GM21447 (cell line): ENCODE measurements at regions not wholly inside any gene's neighbourhood (a gene's known extent, or its start where the extent isn't known, plus 50 kb on each side); places are given as distances from the start of the nearest gene placed in this dataset.

Experiments
- ATAC-seq: cut with Tn5 transposase; IDR thresholded peaks from one replicate; pipeline ENCODE4 v1.9.1; 2021; ENCODE audit not compliant: unreplicated experiment

DNA sequence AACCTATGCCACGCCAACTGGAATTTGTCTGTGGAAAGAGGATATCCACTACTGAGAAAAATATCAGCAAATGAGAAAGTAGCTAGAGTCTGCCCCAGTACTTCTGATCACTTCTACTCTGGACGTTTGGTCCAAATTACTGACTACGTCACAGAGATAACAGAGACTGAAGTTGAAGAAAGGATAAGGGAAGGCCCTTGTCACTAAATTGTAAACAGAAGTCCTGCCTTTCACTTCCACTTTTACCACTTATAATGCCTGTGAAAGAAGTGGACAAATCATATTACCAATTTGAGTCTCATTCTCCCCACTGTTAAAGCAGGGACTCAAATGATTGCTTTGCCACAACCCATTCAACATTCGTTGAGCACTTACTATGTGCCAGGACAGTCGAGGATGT lies 173.9 kb upstream of the ERBB4 start:
- no peak for ATAC-seq

GRCh38 chr2:212711856-212712255 lies 173.3 kb upstream of the ERBB4 start:
- no peak for ATAC-seq

DNA sequence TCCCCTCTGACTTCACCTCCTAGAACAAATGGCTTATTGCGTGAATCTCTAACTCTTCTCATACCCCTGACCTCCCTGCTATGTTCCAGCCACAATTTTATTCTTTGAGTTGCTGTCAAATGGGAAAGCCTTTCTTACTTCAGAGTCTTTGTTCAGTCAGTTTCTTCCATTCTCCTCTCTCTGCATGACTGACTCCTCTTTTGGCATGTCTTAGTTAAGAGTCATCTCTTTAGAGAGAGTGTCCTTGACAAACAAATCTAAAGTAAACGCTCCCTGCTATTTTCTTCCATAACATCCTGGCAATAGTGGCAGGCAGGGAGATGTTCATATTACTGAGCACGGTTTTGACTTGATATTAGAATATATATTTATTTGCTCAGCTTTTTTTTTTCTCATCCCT lies 170.7 kb upstream of the ERBB4 start:
- ATAC-seq = no peak

DNA sequence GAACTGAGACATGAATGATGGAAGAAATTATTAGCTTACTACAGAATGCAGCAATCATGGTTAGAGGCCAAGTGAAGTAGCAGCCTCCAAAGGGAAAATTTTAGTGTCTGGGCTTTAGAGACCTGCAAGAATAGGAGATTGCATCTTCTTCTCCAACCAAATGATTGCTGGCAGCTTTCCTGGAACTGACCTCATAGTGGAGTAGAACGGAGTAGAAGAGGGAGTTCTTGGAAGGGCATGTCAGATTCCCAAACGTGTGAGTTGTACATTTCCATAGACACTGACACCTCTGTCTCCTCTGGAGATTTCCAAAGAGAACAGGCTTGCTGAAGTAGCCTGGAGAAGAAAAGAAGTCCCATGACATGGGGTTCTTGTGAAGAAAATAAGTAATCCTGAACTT lies 169.8 kb upstream of the ERBB4 start:
- no peak for ATAC-seq

- no peak for ATAC-seq
Observed at GRCh38 chr2:212695426-212695825, 156.8 kb upstream of the ERBB4 start.

- ATAC-seq = no peak
Observed at GRCh38 chr2:212694398-212694797, 155.8 kb upstream of the ERBB4 start.

DNA sequence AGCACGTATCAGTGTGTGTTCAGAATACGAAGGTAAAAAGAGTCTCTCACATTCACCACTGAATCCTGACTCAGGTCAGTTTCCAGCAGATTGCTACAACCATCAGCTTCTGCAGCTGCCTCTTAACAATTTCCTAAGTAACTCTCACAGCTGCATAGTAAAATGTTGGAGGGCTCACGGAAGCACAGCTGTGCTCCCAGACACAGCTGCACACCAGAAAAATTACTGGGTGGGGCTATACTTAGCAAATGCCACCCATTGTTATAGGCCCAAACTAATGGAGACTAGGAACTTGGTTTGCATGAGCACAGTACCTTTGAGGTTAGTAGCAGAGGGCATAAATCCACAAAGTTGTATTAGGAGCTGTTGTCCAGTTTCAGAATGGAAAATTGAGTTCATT lies 153.9 kb upstream of the ERBB4 start:
- no peak for ATAC-seq

GRCh38 chr2:212686285-212686895 lies 147.8 kb upstream of the ERBB4 start:
- ATAC-seq = peak; percentile 58

GRCh38 chr2:212683346-212684097 lies 144.9 kb upstream of the ERBB4 start:
- no peak for ATAC-seq

GRCh38 chr2:212682937-212683336 lies 144.3 kb upstream of the ERBB4 start:
- no peak for ATAC-seq

DNA sequence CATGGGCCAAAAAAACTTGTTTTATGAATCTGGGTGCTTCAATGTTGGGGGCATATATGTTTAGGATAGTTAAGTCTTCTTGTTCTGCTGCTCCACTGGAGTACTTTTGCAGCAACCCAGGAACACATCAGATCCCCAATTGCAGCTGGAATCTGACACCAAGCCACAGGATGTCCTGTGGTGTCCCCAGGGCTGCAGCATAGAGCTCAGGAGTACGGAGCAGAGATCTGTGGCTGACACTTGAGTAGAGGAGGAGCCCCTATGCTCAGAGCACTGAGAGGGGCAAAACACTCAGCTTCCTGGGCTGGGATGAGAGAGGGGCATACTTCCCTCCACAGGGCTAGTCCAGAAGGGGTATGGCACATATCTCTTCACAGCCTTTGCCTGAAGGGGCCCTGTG lies 138.9 kb upstream of the ERBB4 start:
- ATAC-seq = no peak

DNA sequence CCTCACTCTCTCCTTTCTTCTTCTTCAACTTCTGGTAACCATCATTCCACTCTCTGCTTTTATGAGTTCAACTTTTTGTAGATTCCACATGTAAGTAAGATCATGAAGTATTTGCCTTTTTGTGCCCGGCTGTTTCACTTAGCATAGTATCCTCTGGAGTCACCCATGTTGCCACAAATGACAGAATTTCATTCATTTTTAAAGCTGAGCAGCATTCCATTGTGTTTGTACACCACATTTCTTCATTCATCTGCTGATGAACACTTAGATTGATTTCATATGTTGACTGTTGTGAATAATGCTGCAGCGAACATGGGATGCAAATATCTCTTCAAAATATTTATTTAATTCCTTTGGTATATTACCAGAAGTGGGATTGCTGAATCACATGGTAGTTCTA lies 133.6 kb upstream of the ERBB4 start:
- no peak for ATAC-seq

DNA sequence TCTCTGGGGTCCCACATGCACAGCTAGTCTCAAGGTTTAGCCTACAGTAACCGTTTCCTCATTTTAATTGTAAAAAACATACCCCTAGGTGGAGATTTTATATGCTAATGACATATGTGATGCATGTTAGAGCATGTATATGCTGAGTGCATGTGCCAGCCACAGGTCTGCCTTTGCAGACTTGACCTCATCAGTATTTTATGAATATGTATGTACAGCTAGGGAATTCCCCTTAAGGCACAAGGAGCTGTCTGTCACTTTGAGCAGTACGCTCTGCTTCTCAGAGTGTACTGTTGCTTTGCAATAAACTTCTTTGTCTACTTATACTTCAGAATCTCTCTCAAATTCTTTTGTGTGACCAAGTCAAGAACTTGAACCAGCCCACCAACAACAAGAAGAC lies 131.2 kb upstream of the ERBB4 start:
- no peak for ATAC-seq

DNA sequence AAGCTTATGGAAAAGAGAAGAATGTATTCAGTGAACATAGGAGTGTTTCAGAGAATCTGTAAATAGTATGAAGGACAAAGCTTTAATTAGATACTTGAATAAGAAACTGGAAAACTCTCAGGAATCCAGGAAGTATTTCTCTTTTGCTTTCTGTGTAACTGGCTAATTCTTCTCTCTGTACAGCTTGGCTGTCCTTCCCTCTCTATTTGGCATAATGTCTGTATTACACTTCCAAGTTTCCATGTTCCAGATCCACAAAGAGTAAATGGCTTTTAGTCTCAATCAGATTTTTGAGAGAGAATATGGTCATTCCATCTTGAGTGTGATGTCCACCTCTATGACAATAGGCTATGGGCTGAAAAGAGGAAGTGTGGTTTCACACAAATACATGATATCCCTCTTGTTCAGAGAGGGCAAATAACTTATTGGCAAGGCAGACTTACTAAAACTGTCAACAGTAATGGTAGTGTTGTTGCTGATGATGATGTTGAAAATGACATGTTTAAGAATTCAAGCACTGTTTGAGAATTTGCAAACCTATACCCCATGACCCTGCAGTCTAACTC lies 129.2 kb upstream of the ERBB4 start:
- no peak for ATAC-seq

DNA sequence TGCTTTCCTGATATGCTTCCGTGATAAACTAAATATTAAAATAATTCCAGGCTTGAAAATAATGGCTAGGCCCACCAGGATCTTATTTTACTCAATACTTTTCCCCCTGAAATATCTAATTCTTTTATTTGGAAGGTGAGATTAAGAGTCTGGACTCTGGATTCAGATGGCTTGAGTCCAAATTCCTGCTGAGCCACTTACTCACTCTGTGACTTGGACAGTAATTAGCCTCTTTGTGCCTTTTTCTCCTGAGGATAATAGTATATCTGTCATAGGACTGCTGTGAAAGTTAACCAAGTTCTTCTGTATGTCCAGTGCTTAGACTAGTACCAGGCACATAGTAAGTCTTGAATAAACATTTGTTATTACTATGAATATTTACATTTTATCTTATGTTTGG lies 127.3 kb upstream of the ERBB4 start:
- no peak for ATAC-seq

GRCh38 chr2:212659441-212659840 lies 120.8 kb upstream of the ERBB4 start:
- ATAC-seq = no peak

- ATAC-seq = no peak
Observed at GRCh38 chr2:212649646-212650045, 111.0 kb upstream of the ERBB4 start.

- ATAC-seq = no peak
Observed at GRCh38 chr2:212646698-212647366, 108.2 kb upstream of the ERBB4 start.

DNA sequence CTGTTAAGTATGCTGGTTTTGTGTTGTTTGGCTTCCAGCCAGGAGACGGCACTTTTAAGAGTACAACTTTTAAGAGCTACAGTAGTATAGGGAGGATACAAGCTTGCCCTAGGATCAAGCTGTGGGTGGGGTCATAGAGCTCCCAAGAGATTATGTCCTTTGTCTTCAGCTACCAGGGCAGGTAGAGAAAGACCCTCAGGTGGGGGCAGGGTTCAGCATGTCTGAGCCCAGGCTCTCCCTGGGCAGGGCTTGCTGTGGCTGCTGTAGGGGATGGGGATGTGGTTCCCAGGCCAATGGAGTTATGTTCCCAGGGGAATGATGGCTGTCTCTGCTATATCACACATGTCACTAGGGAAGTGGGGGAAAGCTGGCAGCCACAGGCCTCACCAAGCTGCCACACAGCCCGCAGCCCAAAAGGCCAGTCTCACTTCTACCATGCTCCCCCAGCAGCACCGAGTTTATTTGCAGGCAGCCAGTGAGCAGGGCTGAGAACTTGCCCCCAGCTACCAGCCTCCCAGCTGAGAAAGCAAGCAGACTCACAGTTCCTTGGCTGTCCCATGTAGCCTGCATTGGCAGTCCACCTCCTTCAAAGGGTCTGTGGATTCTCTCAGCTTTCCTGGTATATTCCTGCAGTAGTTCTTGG lies 105.7 kb upstream of the ERBB4 start:
- no peak for ATAC-seq

- no peak for ATAC-seq
Observed at GRCh38 chr2:212640428-212640827, 101.8 kb upstream of the ERBB4 start.

- no peak for ATAC-seq
Observed at GRCh38 chr2:212638694-212639093, 100.1 kb upstream of the ERBB4 start.

DNA sequence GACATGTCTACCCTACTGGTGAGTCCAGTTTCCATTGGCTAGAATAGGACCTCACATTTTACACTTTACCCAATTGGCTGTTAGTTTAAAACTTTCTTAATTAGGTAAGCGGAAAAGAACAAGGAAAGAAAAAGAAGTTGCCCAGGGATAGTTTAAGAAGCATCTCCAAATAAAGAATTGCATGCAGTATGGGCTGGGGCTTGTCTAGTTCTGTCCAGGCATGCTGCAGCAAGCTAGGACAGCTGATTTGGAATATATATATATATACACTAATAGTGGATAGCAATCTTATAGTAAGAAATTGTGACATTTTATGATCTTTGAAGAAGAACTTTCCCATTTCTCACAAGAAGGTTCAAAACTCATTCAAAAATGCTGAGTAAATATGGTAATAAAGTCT lies 90.0 kb upstream of the ERBB4 start:
- no peak for ATAC-seq
